Activated CD4-positive, alpha-beta memory T cell treated with anti-CD3 and anti-CD28 coated beads, Interleukin-2, amount 10 ng/mL, durations not matched to agents 7 days and 5 days (primary cell): ENCODE measurements at regions not wholly inside any gene's neighbourhood (a gene's known extent, or its start where the extent isn't known, plus 50 kb on each side); places are given as distances from the start of the nearest gene placed in this dataset.
"Not testable (repeated sequence)": the region's sequence is repeated elsewhere in the genome, so short reads cannot be mapped to it uniquely, and the experiment has no call there.

Source experiments
- CTCF ChIA-PET: fragments of 350-600 bp; sonication (Branson Sonifier 250); formaldehyde crosslinking; loops from one replicate; lab custom pipeline; 2021; ENCODE audit warnings: antibody characterized with exemption, inconsistent platforms; lab: Charles Lee
- POLR2A ChIA-PET: fragments of 350-600 bp; sonication (Branson Sonifier 250); formaldehyde crosslinking; loops from one replicate; lab custom pipeline; 2021; ENCODE audit warnings: antibody characterized with exemption; lab: Charles Lee
- DNase-seq: peaks from one replicate; pipeline ENCODE4 v3.0.0-alpha.2; 2020
- H3K27ac Mint-ChIP-seq: one replicate; pipeline ENCODE4 v1.8.0; 2021; ENCODE audit warnings: mild to moderate bottlenecking, mixed read lengths
- H3K27me3 Mint-ChIP-seq: one replicate; pipeline ENCODE4 v1.8.0; 2021; ENCODE audit warnings: mixed read lengths
- H3K36me3 Mint-ChIP-seq: one replicate; pipeline ENCODE4 v1.8.0; 2021; ENCODE audit warnings: low read depth, mixed read lengths
- H3K4me1 Mint-ChIP-seq: one replicate; pipeline ENCODE4 v1.8.0; 2021; ENCODE audit warnings: mixed read lengths
- H3K4me3 Mint-ChIP-seq: one replicate; pipeline ENCODE4 v1.8.0; 2021; ENCODE audit warnings: mild to moderate bottlenecking, mixed read lengths
- H3K9me3 Mint-ChIP-seq: one replicate; pipeline ENCODE4 v1.8.0; 2021; ENCODE audit warnings: mixed read lengths

- DNase-seq: no peak
- POLR2A ChIA-PET: no interaction called here
Measured at GRCh38 chr6:121780325-121781321, 345.2 kb downstream of the GJA1 start.

DNA sequence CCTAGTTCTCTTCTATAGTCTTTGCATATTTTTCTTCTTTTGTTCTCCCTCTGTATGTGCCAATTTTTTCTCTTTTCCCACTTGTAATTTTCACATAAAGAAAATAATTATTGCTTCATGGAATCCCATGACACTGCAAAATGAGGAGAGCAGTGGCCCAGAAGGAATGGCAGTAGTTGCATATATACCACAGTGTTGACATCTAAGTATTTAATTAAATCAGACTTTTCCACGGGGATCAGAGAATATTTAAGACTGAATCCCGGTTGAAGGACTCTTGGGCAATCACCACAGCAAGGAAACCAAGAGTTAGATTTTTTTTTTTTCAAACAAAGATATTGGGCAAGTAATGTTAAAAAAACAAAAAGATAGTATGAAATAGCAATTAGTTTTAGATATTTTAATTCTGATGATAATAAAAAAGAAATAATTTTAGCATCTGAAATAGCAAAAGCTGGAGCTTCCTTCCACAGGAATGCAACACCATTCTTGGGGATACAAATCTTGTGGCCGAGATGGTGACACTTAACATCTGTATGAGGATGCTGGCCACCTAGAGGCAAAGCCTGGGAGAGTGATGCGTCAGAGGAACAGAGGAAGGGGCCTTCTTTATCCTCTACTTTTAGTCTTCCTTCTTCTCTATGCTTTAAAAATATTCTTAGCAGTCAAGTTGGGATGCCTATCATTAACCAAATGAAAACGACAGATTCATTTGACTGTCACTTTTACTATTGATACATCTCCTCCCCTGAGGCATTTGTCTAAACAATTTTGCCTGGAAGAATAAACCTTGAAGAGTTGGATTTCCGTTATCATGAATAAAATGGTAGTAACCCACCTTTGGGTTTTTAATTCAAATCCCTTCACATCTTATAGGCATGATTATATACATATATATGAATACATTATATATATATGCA, 356.2 kb downstream of the GJA1 start:
- H3K9me3 Mint-ChIP-seq: peaks cover 2% of the 10 kb centered on the region

More at GRCh38 chr6:121780325-121781321, 345.2 kb downstream of the GJA1 start:
- Mint-ChIP-seq H3K36me3 (no peaks in the 10 kb centered on the region), H3K9me3 (peaks cover 2% of the 10 kb centered on the region), H3K4me3 (no peak overlapping the region), H3K27me3 (no peaks in the 10 kb centered on the region), H3K27ac (no peak overlapping the region), H3K4me1 (no peaks in the 10 kb centered on the region)
- CTCF ChIA-PET: no interaction called here

DNA sequence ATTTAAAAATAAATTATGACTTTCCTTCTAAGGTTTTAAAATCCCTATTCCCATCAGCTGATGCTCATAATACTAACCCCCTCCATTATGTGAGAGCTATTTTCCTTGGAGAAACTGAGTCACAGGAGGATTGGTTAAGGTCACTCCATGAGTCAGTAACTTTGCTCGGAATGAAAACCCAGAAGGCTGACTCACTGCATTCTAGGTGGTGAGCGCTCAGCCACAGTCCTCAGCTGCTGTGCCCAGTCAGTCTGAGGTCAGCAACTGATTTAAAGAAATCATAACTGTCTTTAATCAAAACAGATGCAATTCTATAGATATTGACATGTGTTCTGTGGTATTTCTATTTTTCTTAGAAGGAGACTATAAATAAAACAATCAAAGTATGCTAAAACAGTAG, 359.2 kb downstream of the GJA1 start:
- Mint-ChIP-seq H3K4me1 (no peaks in the 10 kb centered on the region), H3K36me3 (no peaks in the 10 kb centered on the region), H3K27ac (no peak overlapping the region), H3K4me3 (no peak overlapping the region), H3K27me3 (no peaks in the 10 kb centered on the region), H3K9me3 (peaks cover 4% of the 10 kb centered on the region)
- ChIA-PET POLR2A (no interaction called here), CTCF (no interaction called here)
- no peak for DNase-seq

More for the DNA sequence above, 356.2 kb downstream of the GJA1 start:
- Mint-ChIP-seq H3K4me1 (no peaks in the 10 kb centered on the region), H3K27me3 (no peaks in the 10 kb centered on the region), H3K27ac (no peak overlapping the region), H3K4me3 (no peak overlapping the region), H3K36me3 (no peaks in the 10 kb centered on the region)
- POLR2A ChIA-PET: no interaction called here
- CTCF ChIA-PET: no interaction called here
- DNase-seq: no peak

GRCh38 chr6:121797598-121797997, 362.2 kb downstream of the GJA1 start:
- H3K4me3 Mint-ChIP-seq, DNase-seq, CTCF ChIA-PET, H3K4me1 Mint-ChIP-seq, H3K27ac Mint-ChIP-seq, H3K36me3 Mint-ChIP-seq, H3K27me3 Mint-ChIP-seq, POLR2A ChIA-PET: not testable (repeated sequence)
- peaks cover 15% of the 10 kb centered on the region for H3K9me3 Mint-ChIP-seq

DNA sequence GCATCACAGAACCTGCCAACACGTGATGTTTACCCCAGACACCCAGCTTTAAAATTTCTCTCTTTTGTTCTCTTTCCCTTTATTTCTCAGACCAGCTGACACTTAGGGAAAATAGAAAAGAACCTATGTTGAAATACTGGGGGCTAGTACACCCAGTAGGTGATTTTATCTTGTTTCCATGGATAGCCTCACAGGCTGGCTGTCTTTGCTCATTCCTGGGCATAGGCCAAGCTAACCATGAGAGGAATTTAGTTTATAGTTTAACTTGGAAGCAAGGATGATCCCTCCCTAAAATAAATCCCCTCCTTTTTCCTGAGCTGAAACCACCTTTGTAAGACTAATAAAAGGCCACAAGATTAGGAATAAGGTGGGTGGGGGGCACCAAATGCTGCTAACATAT, 362.7 kb downstream of the GJA1 start:
- H3K36me3 Mint-ChIP-seq, DNase-seq, H3K27ac Mint-ChIP-seq, CTCF ChIA-PET, H3K4me1 Mint-ChIP-seq, H3K27me3 Mint-ChIP-seq, POLR2A ChIA-PET, H3K4me3 Mint-ChIP-seq: not testable (repeated sequence)
- H3K9me3 Mint-ChIP-seq: peaks cover 15% of the 10 kb centered on the region

- ChIA-PET POLR2A (no interaction called here), CTCF (no interaction called here)
- no peak for DNase-seq
- no peak overlapping the region for H3K27ac Mint-ChIP-seq
- no peaks in the 10 kb centered on the region for H3K4me1 Mint-ChIP-seq
- no peaks in the 10 kb centered on the region for H3K36me3 Mint-ChIP-seq
- H3K9me3 Mint-ChIP-seq: peaks cover 18% of the 10 kb centered on the region
- no peaks in the 10 kb centered on the region for H3K27me3 Mint-ChIP-seq
- no peak overlapping the region for H3K4me3 Mint-ChIP-seq
Measured at GRCh38 chr6:121799574-121799973, 364.1 kb downstream of the GJA1 start.

DNA sequence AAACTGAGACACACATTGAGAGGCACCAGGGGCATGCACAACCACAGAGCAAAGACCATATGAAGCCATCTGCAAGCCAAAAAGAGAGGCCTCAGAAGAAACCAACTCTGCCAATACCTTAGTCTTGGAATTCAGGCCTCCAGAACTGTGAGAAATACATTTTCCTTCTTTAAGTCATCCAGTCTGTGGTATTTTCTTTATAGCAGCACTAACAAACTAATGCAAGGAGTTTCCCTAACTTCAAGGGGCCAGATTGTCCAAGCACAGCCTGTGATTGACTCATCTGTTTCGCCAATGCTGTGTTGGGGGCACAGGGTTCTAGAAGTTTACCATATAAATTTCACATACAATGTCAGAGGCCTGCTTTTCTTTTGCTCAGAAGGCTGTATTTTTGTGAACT, 364.6 kb downstream of the GJA1 start:
- H3K27me3 Mint-ChIP-seq: no peaks in the 10 kb centered on the region
- ChIA-PET POLR2A (no interaction called here), CTCF (no interaction called here)
- H3K36me3 Mint-ChIP-seq: no peaks in the 10 kb centered on the region
- no peak overlapping the region for H3K4me3 Mint-ChIP-seq
- no peak for DNase-seq
- H3K4me1 Mint-ChIP-seq: no peaks in the 10 kb centered on the region
- H3K27ac Mint-ChIP-seq: no peak overlapping the region
- peaks cover 18% of the 10 kb centered on the region for H3K9me3 Mint-ChIP-seq

DNA sequence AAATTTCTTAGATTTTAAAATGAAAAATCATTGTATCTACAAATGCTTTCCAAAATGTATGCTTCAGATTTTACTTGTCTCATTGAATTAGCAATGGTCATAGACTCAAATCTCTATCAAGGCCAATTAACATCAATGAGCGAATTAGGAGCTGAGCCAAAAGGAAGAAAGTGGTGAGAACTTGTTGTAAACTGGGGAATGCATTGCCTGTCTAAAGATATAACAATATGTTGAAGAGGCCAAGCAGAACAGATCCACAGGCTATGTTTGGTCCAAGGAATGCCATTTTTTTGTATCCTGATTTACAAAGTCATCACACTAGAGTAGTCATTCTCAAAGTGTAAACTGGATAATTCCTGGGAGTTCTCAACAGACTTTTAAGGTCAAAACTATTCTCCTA, 370.7 kb downstream of the GJA1 start:
- ChIA-PET POLR2A (no interaction called here), CTCF (no interaction called here)
- no peak overlapping the region for H3K4me3 Mint-ChIP-seq
- no peaks in the 10 kb centered on the region for H3K27me3 Mint-ChIP-seq
- DNase-seq: no peak
- no peak overlapping the region for H3K27ac Mint-ChIP-seq
- no peaks in the 10 kb centered on the region for H3K4me1 Mint-ChIP-seq
- peaks cover 7% of the 10 kb centered on the region for H3K9me3 Mint-ChIP-seq
- no peaks in the 10 kb centered on the region for H3K36me3 Mint-ChIP-seq

DNA sequence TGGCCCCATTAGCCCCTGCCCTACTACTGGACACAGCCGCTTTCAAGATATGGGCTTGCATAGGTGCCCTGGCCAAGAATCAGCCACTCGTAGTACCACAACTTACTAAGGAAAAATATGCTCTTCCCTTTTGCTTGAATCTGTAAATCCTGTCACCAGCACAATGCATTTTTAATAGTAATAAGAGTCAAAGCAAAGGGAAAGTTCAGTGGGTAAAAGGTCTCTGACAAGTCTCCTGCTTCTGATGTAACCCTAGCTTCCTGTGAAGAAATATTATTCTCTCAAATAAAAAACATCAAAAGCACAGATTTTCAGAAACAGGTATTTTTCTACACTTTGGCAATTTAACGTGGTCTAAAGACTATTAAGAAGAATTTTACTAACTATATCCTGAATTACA, 373.8 kb downstream of the GJA1 start:
- Mint-ChIP-seq H3K27ac (no peak overlapping the region), H3K4me3 (no peak overlapping the region), H3K4me1 (no peaks in the 10 kb centered on the region), H3K9me3 (no peaks in the 10 kb centered on the region), H3K36me3 (no peaks in the 10 kb centered on the region), H3K27me3 (no peaks in the 10 kb centered on the region)
- CTCF ChIA-PET: no interaction called here
- POLR2A ChIA-PET: no interaction called here
- DNase-seq: no peak

GRCh38 chr6:121810158-121811032, 374.9 kb downstream of the GJA1 start:
- H3K27ac Mint-ChIP-seq: no peak overlapping the region
- no peak for DNase-seq
- ChIA-PET CTCF (no interaction called here), POLR2A (no interaction called here)
- H3K27me3 Mint-ChIP-seq: no peaks in the 10 kb centered on the region
- no peaks in the 10 kb centered on the region for H3K36me3 Mint-ChIP-seq
- no peaks in the 10 kb centered on the region for H3K9me3 Mint-ChIP-seq
- no peak overlapping the region for H3K4me3 Mint-ChIP-seq
- no peaks in the 10 kb centered on the region for H3K4me1 Mint-ChIP-seq

- ChIA-PET POLR2A (no interaction called here), CTCF (no interaction called here)
- no peaks in the 10 kb centered on the region for H3K9me3 Mint-ChIP-seq
- H3K4me3 Mint-ChIP-seq: no peak overlapping the region
- no peaks in the 10 kb centered on the region for H3K36me3 Mint-ChIP-seq
- DNase-seq: no peak
- no peaks in the 10 kb centered on the region for H3K27me3 Mint-ChIP-seq
- no peak overlapping the region for H3K27ac Mint-ChIP-seq
- no peaks in the 10 kb centered on the region for H3K4me1 Mint-ChIP-seq
Measured at GRCh38 chr6:121811106-121811505, 375.7 kb downstream of the GJA1 start.

DNA sequence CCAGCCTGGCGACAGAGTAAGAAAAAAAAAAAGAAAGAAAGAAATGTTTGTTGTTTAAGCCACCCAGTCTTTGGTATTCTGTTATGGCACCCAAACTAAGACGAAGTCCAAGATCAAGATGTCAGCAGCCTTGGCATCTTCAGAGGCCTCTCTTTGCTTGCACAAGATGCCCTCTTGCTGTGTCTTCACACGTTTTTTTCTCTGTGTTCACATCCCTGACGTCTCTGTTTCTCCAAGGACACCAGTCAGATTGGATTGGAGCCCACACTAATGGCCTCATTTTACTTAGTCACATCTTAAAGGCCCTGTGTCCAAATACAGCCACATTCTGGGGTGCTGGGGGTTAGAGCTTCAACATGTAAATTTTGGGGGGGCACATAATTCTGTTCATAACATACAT, 380.9 kb downstream of the GJA1 start:
- Mint-ChIP-seq H3K27me3 (no peaks in the 10 kb centered on the region), H3K4me3 (no peak overlapping the region), H3K36me3 (no peaks in the 10 kb centered on the region), H3K9me3 (peaks cover 5% of the 10 kb centered on the region), H3K4me1 (no peaks in the 10 kb centered on the region), H3K27ac (no peak overlapping the region)
- ChIA-PET CTCF (no interaction called here), POLR2A (no interaction called here)
- DNase-seq: no peak
